ENCODE measurements at regions not wholly inside any gene's neighbourhood (a gene's known extent, or its start where the extent isn't known, plus 50 kb on each side); places are given as distances from the start of the nearest gene placed in this dataset.

GRCh38 chr6:4599924-4600323, 176.3 kb upstream of the CDYL start:
- DNase-seq (ENCODE audit: low spot score): no peak
- Mint-ChIP-seq H3K4me3 (ENCODE audit: unreplicated experiment) (no peak overlapping the region), H3K9me3 (ENCODE audit: low read depth) (peaks cover 10% of the 10 kb centered on the region), H3K27me3 (ENCODE audit: low read depth) (no peaks in the 10 kb centered on the region), H3K36me3 (ENCODE audit: low read depth) (no peaks in the 10 kb centered on the region), H3K27ac (ENCODE audit: unreplicated experiment) (no peak overlapping the region), H3K4me1 (ENCODE audit: low read depth) (peaks cover 24% of the 10 kb centered on the region)
- TF ChIP-seq CTCF (IDR thresholded peaks at IDR 0.05): no peak

GRCh38 chr6:4598384-4598995, 177.7 kb upstream of the CDYL start:
- no peak for DNase-seq (ENCODE audit: low spot score)
- H3K27me3 Mint-ChIP-seq (ENCODE audit: low read depth): no peaks in the 10 kb centered on the region
- peaks cover 10% of the 10 kb centered on the region for H3K9me3 Mint-ChIP-seq (ENCODE audit: low read depth)
- no peak overlapping the region for H3K4me3 Mint-ChIP-seq (ENCODE audit: unreplicated experiment)
- peaks cover 16% of the 10 kb centered on the region for H3K4me1 Mint-ChIP-seq (ENCODE audit: low read depth)
- H3K27ac Mint-ChIP-seq (ENCODE audit: unreplicated experiment): no peak overlapping the region
- no peaks in the 10 kb centered on the region for H3K36me3 Mint-ChIP-seq (ENCODE audit: low read depth)
- no peak for TF ChIP-seq CTCF (IDR thresholded peaks at IDR 0.05)

GRCh38 chr6:4593951-4594350, 182.3 kb upstream of the CDYL start:
- Mint-ChIP-seq H3K4me1 (ENCODE audit: low read depth) (no peaks in the 10 kb centered on the region), H3K4me3 (ENCODE audit: unreplicated experiment) (no peak overlapping the region), H3K27ac (ENCODE audit: unreplicated experiment) (no peak overlapping the region), H3K36me3 (ENCODE audit: low read depth) (no peaks in the 10 kb centered on the region), H3K27me3 (ENCODE audit: low read depth) (no peaks in the 10 kb centered on the region), H3K9me3 (ENCODE audit: low read depth) (peaks cover 7% of the 10 kb centered on the region)
- TF ChIP-seq CTCF (IDR thresholded peaks at IDR 0.05): no peak
- DNase-seq (ENCODE audit: low spot score): no peak

GRCh38 chr6:4592026-4592425, 184.2 kb upstream of the CDYL start:
- H3K36me3 Mint-ChIP-seq (ENCODE audit: low read depth): no peaks in the 10 kb centered on the region
- H3K4me3 Mint-ChIP-seq (ENCODE audit: unreplicated experiment): no peak overlapping the region
- no peak for DNase-seq (ENCODE audit: low spot score)
- H3K27me3 Mint-ChIP-seq (ENCODE audit: low read depth): no peaks in the 10 kb centered on the region
- H3K4me1 Mint-ChIP-seq (ENCODE audit: low read depth): peaks cover 10% of the 10 kb centered on the region
- H3K9me3 Mint-ChIP-seq (ENCODE audit: low read depth): peaks cover 7% of the 10 kb centered on the region
- H3K27ac Mint-ChIP-seq (ENCODE audit: unreplicated experiment): no peak overlapping the region
- no peak for TF ChIP-seq CTCF (IDR thresholded peaks at IDR 0.05)

GRCh38 chr6:4591218-4591617, 185.0 kb upstream of the CDYL start:
- Mint-ChIP-seq H3K27me3 (ENCODE audit: low read depth) (no peaks in the 10 kb centered on the region), H3K4me1 (ENCODE audit: low read depth) (peaks cover 14% of the 10 kb centered on the region), H3K4me3 (ENCODE audit: unreplicated experiment) (no peak overlapping the region), H3K9me3 (ENCODE audit: low read depth) (peaks cover 3% of the 10 kb centered on the region), H3K27ac (ENCODE audit: unreplicated experiment) (no peak overlapping the region), H3K36me3 (ENCODE audit: low read depth) (no peaks in the 10 kb centered on the region)
- no peak for TF ChIP-seq CTCF (IDR thresholded peaks at IDR 0.05)
- no peak for DNase-seq (ENCODE audit: low spot score)

Data from chondrocyte (in vitro differentiated cells).